IMR-90 (cell line): ENCODE measurements at regions not wholly inside any gene's neighbourhood (a gene's known extent, or its start where the extent isn't known, plus 50 kb on each side); places are given as distances from the start of the nearest gene placed in this dataset.

Experiments
- ATAC-seq: fragments of 200-7000 bp; cut with Tn5 transposase; 2 replicates; pipeline ENCODE4 v1.9.1; 2020; ENCODE audit warnings: low read depth, mild to moderate bottlenecking, moderate library complexity
- BruUV-seq: library from RNA; stranded (reverse); fragments of 400-500 nt; replicated peaks from 2 replicates; lab custom pipeline; 2021; lab: Mats Ljungman, UMichigan
- CTCF ChIA-PET: fragments of 300-600 bp; formaldehyde crosslinking; extraction: SDS; loops from one replicate; lab custom pipeline; 2021; ENCODE audit warnings: antibody characterized with exemption; lab: Yijun Ruan, JAX
- POLR2A ChIA-PET: fragments of 300-600 bp; sonication (Branson Sonifier 250); formaldehyde crosslinking; loops from one replicate; lab custom pipeline; 2022; ENCODE audit warnings: antibody characterized with exemption; ENCODE audit not compliant: unreplicated experiment; lab: Charles Lee
- DNase-seq: peaks from one replicate; pipeline ENCODE4 v3.0.0; 2013
- H2AFZ ChIP-seq: replicated peaks from 2 replicates; pipeline ENCODE3; 2013; ENCODE audit warnings: low read length, mild to moderate bottlenecking; ENCODE audit not compliant: poor library complexity
- H2AK5ac ChIP-seq: 2 replicates; pipeline ENCODE4 v1.6.1; 2013; ENCODE audit warnings: low read depth, low read length, inconsistent platforms
- H2AK9ac ChIP-seq: replicated peaks from 2 replicates; pipeline ENCODE3; 2013; ENCODE audit warnings: mild to moderate bottlenecking, low read depth, low read length, moderate library complexity; ENCODE audit not compliant: poor library complexity
- H2BK120ac ChIP-seq: 2 replicates; pipeline ENCODE4 v1.6.1; 2013; ENCODE audit warnings: low read depth, low read length, inconsistent platforms
- H2BK15ac ChIP-seq: 3 replicates; pipeline ENCODE4 v1.6.1; 2013; ENCODE audit warnings: low read depth, low read length, inconsistent platforms
- H2BK20ac ChIP-seq: 2 replicates; pipeline ENCODE4 v1.6.1; 2013; ENCODE audit warnings: low read depth, mild to moderate bottlenecking, inconsistent platforms, low read length, moderate library complexity
- H2BK5ac ChIP-seq: 2 replicates; pipeline ENCODE4 v1.6.1; 2013; ENCODE audit warnings: mild to moderate bottlenecking, low read depth, low read length, inconsistent platforms; ENCODE audit not compliant: poor library complexity, severe bottlenecking
- H3K14ac ChIP-seq: replicated peaks from 2 replicates; pipeline ENCODE4 v1.6.1; 2013; ENCODE audit warnings: low read depth, low read length, inconsistent platforms
- H3K18ac ChIP-seq: 2 replicates; pipeline ENCODE4 v1.6.1; 2013; ENCODE audit warnings: low read depth, low read length, control low read depth
- H3K23ac ChIP-seq: 2 replicates; pipeline ENCODE4 v1.6.1; 2013; ENCODE audit warnings: low read depth, low read length, inconsistent platforms
- H3K27ac ChIP-seq: 2 replicates; pipeline ENCODE4 v1.5.1; 2013; ENCODE audit warnings: mild to moderate bottlenecking, control low read depth, low read length; ENCODE audit not compliant: insufficient read depth
- H3K27me3 ChIP-seq: 2 replicates; pipeline ENCODE4 v1.6.1; 2013; ENCODE audit warnings: low read length; ENCODE audit not compliant: control insufficient read depth, insufficient read depth
- H3K36me3 ChIP-seq: 2 replicates; pipeline ENCODE4 v1.6.1; 2013; ENCODE audit warnings: low read length, mixed read lengths; ENCODE audit not compliant: control insufficient read depth, insufficient read depth
- H3K4ac ChIP-seq: 2 replicates; pipeline ENCODE4 v1.6.1; 2013; ENCODE audit warnings: low read depth, low read length, inconsistent platforms
- H3K4me1 ChIP-seq: 2 replicates; pipeline ENCODE4 v1.6.1; 2013; ENCODE audit warnings: low read length, mixed read lengths; ENCODE audit not compliant: control insufficient read depth, insufficient read depth
- H3K4me2 ChIP-seq: 2 replicates; pipeline ENCODE4 v1.6.1; 2013; ENCODE audit warnings: low read depth, mild to moderate bottlenecking, control low read depth, low read length, moderate library complexity
- H3K4me3 ChIP-seq: 2 replicates; pipeline ENCODE4 v1.5.1; 2013; ENCODE audit warnings: low read depth, mild to moderate bottlenecking, control low read depth, low read length, moderate library complexity; ENCODE audit not compliant: insufficient read depth
- H3K56ac ChIP-seq: 2 replicates; pipeline ENCODE4 v1.6.1; 2013; ENCODE audit warnings: low read length, inconsistent platforms; ENCODE audit not compliant: insufficient read depth; ENCODE audit errors: extremely low read depth
- H3K79me1 ChIP-seq, 2 experiments: 2 replicates each; pipeline ENCODE4 v1.6.1; 2013; ENCODE audit warnings: low read length in 2 of 2, inconsistent platforms in 1 of 2, low read depth in 1 of 2
- H3K9ac ChIP-seq: 2 replicates; pipeline ENCODE4 v1.6.1; 2013; ENCODE audit warnings: low read depth, low read length, control low read depth
- H3K9me1 ChIP-seq: 2 replicates; pipeline ENCODE4 v1.6.1; 2013; ENCODE audit warnings: low read length, inconsistent platforms; ENCODE audit not compliant: insufficient read depth
- H3K9me3 ChIP-seq: 2 replicates; pipeline ENCODE4 v1.6.1; 2013; ENCODE audit warnings: low read length; ENCODE audit not compliant: control insufficient read depth, insufficient read depth
- H4K20me1 ChIP-seq: 2 replicates; pipeline ENCODE4 v1.6.1; 2013; ENCODE audit warnings: low read length, inconsistent platforms; ENCODE audit not compliant: insufficient read depth
- H4K5ac ChIP-seq: 2 replicates; pipeline ENCODE4 v1.6.1; 2013; ENCODE audit warnings: mild to moderate bottlenecking, low read depth, low read length, control low read depth
- H4K8ac ChIP-seq, 2 experiments: 2 replicates each; pipeline ENCODE4 v1.6.1; 2013; ENCODE audit warnings: low read depth in 2 of 2, low read length in 2 of 2, control low read depth in 1 of 2, inconsistent platforms in 1 of 2
- H4K91ac ChIP-seq: 2 replicates; pipeline ENCODE4 v1.6.1; 2013; ENCODE audit warnings: low read depth, low read length, inconsistent platforms; ENCODE audit not compliant: insufficient read depth
- BHLHE40 ChIP-seq: fragments of 150-350 bp; IDR thresholded peaks from 2 replicates; pipeline ENCODE4 v1.6.1; 2016; ENCODE audit warnings: mild to moderate bottlenecking, low read depth, low read length
- CEBPB ChIP-seq: IDR thresholded peaks from 2 replicates; pipeline ENCODE4 v1.6.1; 2012; ENCODE audit warnings: low read depth, low read length, improper control_type of control experiment
- CHD1 ChIP-seq: IDR thresholded peaks from 2 replicates; pipeline ENCODE4 v1.6.1; 2012; ENCODE audit warnings: low read depth, low read length, improper control_type of control experiment
- CTCF ChIP-seq: conservative IDR thresholded peaks from 2 replicates; pipeline ENCODE4 v1.5.1; 2012; ENCODE audit warnings: mild to moderate bottlenecking, low read depth, low read length, improper control_type of control experiment
- ELK1 ChIP-seq: fragments of 150-350 bp; IDR thresholded peaks from 2 replicates; pipeline ENCODE4 v1.6.1; 2016; ENCODE audit warnings: low read depth, mild to moderate bottlenecking, low read length, moderate library complexity, borderline replicate concordance
- FOS ChIP-seq: fragments of 150-350 bp; IDR thresholded peaks from 2 replicates; pipeline ENCODE4 v1.6.1; 2016; ENCODE audit warnings: low read depth, low read length
- MAFK ChIP-seq: IDR thresholded peaks from 2 replicates; pipeline ENCODE4 v1.6.1; 2012; ENCODE audit warnings: low read depth, low read length, improper control_type of control experiment
- MAZ ChIP-seq: IDR thresholded peaks from 2 replicates; pipeline ENCODE4 v1.6.1; 2012; ENCODE audit warnings: low read depth, mild to moderate bottlenecking, low read length, improper control_type of control experiment, moderate library complexity, borderline replicate concordance
- MXI1 ChIP-seq: IDR thresholded peaks from 2 replicates; pipeline ENCODE4 v1.6.1; 2012; ENCODE audit warnings: low read depth, mild to moderate bottlenecking, low read length, moderate library complexity, borderline replicate concordance
- NFE2L2 ChIP-seq: fragments of 150-350 bp; IDR thresholded peaks from 2 replicates; pipeline ENCODE4 v1.6.1; 2016; ENCODE audit warnings: low read depth, mild to moderate bottlenecking, low read length
- POLR2A ChIP-seq: IDR thresholded peaks from 2 replicates; pipeline ENCODE4 v1.6.1; 2012; ENCODE audit warnings: mild to moderate bottlenecking, low read depth, low read length
- RAD21 ChIP-seq: IDR thresholded peaks from 2 replicates; pipeline ENCODE4 v1.6.1; 2012; ENCODE audit warnings: low read length, improper control_type of control experiment
- RCOR1 ChIP-seq: IDR thresholded peaks from 2 replicates; pipeline ENCODE4 v1.6.1; 2012; ENCODE audit warnings: mild to moderate bottlenecking, low read length, improper control_type of control experiment; ENCODE audit not compliant: insufficient replicate concordance
- RFX5 ChIP-seq: IDR thresholded peaks from 2 replicates; pipeline ENCODE4 v1.8.0; 2012; ENCODE audit warnings: low read depth, mild to moderate bottlenecking, low read length, moderate library complexity
- SMC3 ChIP-seq: fragments of 150-350 bp; IDR thresholded peaks from 2 replicates; pipeline ENCODE4 v1.6.1; 2016; ENCODE audit warnings: low read depth, mild to moderate bottlenecking, antibody characterized with exemption, low read length, moderate library complexity
- USF2 ChIP-seq: fragments of 150-350 bp; IDR thresholded peaks from 2 replicates; pipeline ENCODE4 v1.6.1; 2017; ENCODE audit warnings: mild to moderate bottlenecking, antibody characterized with exemption, low read length, low read depth
- WGBS, 2 experiments: methylation state at CpG; one replicate each; pipeline versions ENCODE4 v1.1.5 to v1.1.7; 2013; ENCODE audit warnings: missing lambda C conversion rate in 2 of 2; ENCODE audit not compliant: insufficient read length in 1 of 2; ENCODE audit errors: extremely low coverage in 2 of 2; 5-methylcytosine and 5-hydroxymethylcytosine counted together
- dilution Hi-C: fragments of 300-500 bp; cut with HindIII; formaldehyde crosslinking; loops from one replicate; pipeline ENCODE4 v1.14.3; 2018; ENCODE audit warnings: low sequenced_read_pairs; ENCODE audit not compliant: unreplicated experiment
- in situ Hi-C: fragments of 300-500 bp; cut with MboI; formaldehyde crosslinking; loops from 3 replicates; pipeline ENCODE4 v1.14.3; 2019; ENCODE audit warnings: low sequenced_read_pairs, inconsistent platforms, mixed read lengths
- intact Hi-C: fragments of 100-400 bp; cut with micrococcal nuclease; formaldehyde crosslinking; loops from 2 replicates; pipeline ENCODE4 v1.10.0; 2022

DNA sequence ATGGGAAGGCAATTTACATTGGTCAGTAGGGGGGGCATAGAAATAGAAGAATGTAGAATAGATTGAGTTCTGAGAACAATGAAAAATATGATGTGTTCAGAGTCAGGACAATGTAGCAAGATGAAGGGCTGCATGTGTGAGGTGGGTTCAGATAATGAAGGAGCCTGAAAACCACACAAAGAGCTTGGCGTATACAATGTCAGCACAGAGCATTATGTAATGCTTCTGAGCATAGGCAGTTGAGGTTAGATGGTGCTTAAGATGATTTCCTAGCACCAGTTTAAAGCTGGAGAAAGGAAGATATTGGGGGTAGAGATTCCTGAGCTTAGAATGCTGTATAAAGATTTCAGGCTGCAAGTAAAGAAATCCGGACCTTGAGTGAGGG is 202.0 kb upstream of the SNX7 start:
- H2BK15ac ChIP-seq: no peak overlapping the region
- H3K79me1 ChIP-seq: no peaks in the 10 kb centered on the region
- H3K9me3 ChIP-seq: no peaks in the 10 kb centered on the region
- no peak overlapping the region for H3K14ac ChIP-seq
- H2AK5ac ChIP-seq: no peak overlapping the region
- DNase-seq (no peak), ATAC-seq (no peak)
- H2BK5ac ChIP-seq: no peak overlapping the region
- no TSS peak for BruUV-seq
- no peaks in the 10 kb centered on the region for H3K4me1 ChIP-seq
- no peaks in the 10 kb centered on the region for H4K20me1 ChIP-seq
- H3K4ac ChIP-seq: no peak overlapping the region
- CTCF ChIA-PET: interaction anchor here (1.0 kb wide), 1 partner anchor 9 kb away, joined by 4 read pairs; no protein-coding TSS in a partner anchor
- intact Hi-C loops (no loop called here), in situ Hi-C loops (loop anchor here (25.0 kb wide), 1 partner anchor 1222 kb away; no protein-coding TSS in a partner anchor), dilution Hi-C loops (no loop called here)
- H4K8ac ChIP-seq: no peak overlapping the region
- H3K4me2 ChIP-seq: no peak overlapping the region
- no peak overlapping the region for H3K23ac ChIP-seq
- H2AK9ac ChIP-seq: no peak overlapping the region
- POLR2A ChIA-PET: no interaction called here
- TF ChIP-seq CHD1: no peak
- TF ChIP-seq POLR2A: no peak
- TF ChIP-seq CTCF: no peak
- TF ChIP-seq NFE2L2: no peak
- TF ChIP-seq SMC3: no peak
- TF ChIP-seq RCOR1: no peak
- TF ChIP-seq CEBPB: no peak
- TF ChIP-seq MXI1: no peak
- no peak for TF ChIP-seq BHLHE40
- no peak for TF ChIP-seq MAFK
- no peak for TF ChIP-seq FOS
- no peak for TF ChIP-seq ELK1
- no peak for TF ChIP-seq RAD21
- TF ChIP-seq USF2: no peak
- no peak for TF ChIP-seq RFX5
- no peak for TF ChIP-seq MAZ
- H3K27ac ChIP-seq: no peak overlapping the region
- no peaks in the 10 kb centered on the region for H3K27me3 ChIP-seq
- H2AFZ ChIP-seq: no peak overlapping the region
- no peak overlapping the region for H4K5ac ChIP-seq
- no peaks in the 10 kb centered on the region for H3K9me1 ChIP-seq
- no peak overlapping the region for H4K91ac ChIP-seq
- no peaks in the 10 kb centered on the region for H3K36me3 ChIP-seq
- H2BK120ac ChIP-seq: no peak overlapping the region
- no peak overlapping the region for H2BK20ac ChIP-seq
- H3K4me3 ChIP-seq: no peak overlapping the region
- no peak overlapping the region for H3K9ac ChIP-seq
- WGBS, 2 experiments: 100% methylated on average over 2 of the region's 2 CpGs; no CpG with 5 or more reads in 1 of the 2 experiments
- no peak overlapping the region for H3K18ac ChIP-seq
- no peak overlapping the region for H3K56ac ChIP-seq
